GM20431 (cell line): ENCODE measurements at regions not wholly inside any gene's neighbourhood (a gene's known extent, or its start where the extent isn't known, plus 50 kb on each side); places are given as distances from the start of the nearest gene placed in this dataset.

Experiments used
- in situ Hi-C: fragments of 300-500 bp; cut with MseI, MboI; formaldehyde crosslinking; loops from one replicate; pipeline ENCODE4 v1.15.0; 2020; ENCODE audit warnings: low sequenced_read_pairs; ENCODE audit not compliant: unreplicated experiment

DNA sequence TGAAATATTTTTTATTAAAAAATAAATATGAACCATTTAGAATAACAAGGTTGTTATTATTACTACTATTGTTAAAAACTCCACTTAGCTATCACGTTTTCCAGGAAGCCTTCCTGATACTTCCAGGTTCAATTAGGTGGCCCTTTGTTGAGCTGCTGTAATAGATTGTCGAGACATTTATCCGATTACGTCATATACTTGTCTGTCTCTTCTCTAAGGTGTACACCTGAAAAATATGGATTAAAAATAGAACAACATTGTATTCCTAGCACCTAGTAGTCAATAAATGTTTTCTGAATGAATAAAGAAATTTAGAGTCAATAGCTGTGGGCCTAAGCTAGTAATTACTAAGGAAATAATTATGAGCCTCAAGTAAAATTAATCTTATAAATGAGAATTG lies 359.6 kb downstream of the RNF144B start:
- in situ Hi-C loops: no loop called here

DNA sequence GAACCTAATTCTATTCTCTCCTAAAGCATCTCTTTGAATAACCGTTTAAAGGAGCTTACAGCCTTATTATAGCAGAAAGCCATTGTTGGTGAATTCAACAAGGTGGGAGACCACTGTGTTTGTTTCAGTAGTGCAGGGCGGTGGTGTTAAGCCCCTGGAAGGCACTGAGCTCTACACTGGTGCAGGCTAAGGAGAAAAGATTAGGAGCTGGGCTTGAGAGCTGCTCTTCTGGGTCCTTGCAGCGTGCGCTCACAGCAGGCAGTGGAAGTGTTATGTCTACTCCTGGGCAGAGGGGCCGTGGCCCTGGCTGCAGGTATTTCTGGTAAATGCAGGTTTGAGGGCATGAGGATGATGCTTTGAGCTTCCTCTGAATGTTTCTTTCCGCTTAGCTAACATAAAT lies 361.2 kb downstream of the RNF144B start:
- in situ Hi-C loops: no loop called here

DNA sequence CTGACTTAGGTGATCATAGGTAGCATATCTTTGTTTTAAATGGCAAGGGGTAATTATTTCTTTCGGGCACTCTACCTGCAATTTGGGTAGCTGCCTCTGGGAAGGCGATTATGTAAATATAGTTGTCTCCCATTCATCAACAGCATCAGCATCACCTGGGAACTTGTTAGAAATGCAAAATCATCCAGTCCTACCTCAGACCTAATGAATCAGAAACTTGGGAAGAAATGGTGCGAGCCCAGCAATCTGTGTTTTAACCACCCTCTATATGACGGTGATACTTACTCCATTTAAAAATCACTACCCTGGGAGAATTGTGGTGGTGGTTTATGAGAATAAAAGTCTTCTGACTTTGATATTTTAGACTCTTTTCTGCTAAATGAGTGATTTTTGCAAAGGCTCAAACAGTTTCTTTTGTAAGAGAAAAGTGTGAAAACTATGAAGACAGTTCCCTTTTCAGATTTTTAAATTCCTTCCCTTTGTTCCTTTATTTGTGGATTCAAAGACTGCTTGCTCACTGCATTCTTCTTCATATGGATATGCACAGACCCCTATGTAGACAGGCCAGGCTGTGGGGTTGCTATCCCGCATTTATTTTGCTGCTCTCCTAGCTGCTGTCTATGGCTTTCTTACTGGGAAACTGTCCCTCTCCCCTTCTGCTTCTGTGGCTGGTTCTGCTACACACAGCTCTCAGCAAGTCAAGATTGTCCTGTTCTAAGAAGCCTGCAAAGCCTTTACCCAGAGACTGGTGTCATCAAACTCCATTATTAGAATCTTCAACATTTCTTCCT lies 365.3 kb downstream of the RNF144B start:
- in situ Hi-C loops: no loop called here

DNA sequence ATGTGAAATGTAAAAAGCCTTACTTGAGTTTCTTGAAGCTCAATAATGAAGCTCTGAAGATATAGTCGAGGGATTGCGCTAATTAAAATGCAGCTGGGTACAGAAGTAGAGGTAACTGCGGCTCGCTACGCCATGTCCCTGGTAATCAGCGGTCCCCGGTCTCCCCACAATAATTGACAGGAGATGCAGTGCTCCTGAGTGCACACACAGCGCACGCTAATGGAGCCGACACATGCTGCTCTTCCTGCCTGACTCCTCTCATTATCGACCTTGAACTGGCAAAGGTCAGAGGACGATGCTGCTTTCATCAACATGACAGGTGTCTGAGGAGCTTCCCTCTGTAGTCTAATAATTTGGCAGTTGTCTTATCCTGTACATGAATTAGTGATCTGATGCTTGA lies 365.9 kb downstream of the RNF144B start:
- in situ Hi-C loops: no loop called here

DNA sequence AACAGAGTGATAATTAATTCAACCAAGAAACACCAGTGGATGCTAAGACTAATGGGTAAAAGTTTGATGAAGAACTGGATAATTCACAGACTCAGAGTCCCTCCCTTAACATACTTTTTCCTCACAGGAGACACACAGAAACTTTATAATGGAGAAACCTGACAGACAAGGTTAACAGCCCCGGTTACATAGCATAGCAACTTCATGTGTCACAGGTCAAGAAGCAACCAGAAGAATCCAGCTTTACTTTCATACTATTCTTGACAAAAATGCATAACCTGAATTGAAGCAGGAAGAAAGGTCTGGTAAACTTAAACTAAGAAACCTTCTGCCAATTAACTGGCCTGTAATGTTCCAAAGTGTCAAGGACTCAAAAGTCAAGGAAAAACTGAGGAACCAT lies 375.9 kb downstream of the RNF144B start:
- in situ Hi-C loops: no loop called here

DNA sequence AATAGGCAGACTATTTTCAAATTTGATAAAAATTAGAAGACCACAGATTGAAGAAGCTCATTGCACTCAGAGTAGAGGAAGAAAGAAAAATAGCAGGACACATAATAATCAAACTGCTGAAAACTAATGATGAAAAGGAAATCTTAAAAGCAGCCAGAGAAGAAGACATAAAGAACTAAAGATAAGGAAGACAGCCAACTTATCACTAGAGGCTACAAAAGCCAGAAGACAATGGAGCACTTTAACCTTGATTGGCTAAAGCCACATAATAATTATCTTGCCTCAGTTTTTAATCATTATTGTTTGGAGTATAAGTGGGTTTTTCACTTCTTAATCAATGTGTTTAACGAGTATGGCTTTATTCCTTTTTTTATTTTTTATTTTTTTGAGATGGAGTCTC lies 397.6 kb downstream of the RNF144B start:
- in situ Hi-C loops: no loop called here

DNA sequence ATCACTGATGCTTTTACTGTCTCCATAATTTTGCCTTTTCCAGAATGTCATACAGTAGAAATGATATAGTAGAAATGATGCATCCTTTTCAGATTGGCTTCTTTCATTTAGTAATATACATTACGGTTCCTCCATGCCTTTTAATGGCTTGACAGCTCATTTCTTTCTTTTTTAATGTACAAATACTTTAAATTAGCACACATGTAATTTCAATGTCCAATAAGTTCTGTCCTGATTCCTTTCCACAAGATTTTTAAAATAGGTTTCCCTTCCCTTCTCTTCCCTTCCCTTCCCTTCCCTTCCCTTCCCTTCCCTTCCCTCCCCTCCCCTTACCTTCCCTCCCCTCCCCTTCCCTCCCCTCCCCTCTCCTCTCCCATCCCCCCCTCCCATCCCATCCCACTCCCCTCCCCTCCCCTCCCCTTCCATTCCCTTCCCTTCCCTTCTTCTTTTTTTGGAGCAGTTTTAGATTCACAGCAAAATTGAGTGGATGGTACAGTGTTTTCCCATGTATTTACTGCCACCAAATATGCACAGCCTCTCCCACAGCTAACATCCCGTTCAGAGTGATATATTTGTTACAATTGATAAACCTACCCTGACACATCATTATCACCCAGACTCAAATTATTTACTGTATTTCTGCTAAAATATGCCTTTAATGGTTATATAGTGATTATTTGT lies 398.8 kb downstream of the RNF144B start:
- in situ Hi-C loops: no loop called here

DNA sequence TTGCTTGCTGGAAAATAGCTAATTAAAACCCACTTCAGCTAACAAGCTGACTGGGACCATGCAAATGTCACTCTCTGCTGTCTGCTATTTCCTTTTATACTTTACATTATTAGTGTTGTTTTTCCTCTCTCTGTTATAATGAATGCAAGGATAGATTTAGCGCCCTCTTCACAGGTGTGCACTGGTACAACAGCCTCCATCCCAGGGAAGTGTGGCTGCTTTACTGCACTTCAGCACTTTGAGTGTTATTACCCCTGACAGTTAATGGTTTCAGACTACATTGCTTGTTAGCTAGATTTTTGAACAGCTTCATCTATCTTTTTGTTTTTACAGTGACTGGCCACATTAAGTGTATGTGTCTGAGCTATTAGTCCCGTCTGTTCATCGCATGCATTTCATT lies 405.7 kb downstream of the RNF144B start:
- in situ Hi-C loops: no loop called here

DNA sequence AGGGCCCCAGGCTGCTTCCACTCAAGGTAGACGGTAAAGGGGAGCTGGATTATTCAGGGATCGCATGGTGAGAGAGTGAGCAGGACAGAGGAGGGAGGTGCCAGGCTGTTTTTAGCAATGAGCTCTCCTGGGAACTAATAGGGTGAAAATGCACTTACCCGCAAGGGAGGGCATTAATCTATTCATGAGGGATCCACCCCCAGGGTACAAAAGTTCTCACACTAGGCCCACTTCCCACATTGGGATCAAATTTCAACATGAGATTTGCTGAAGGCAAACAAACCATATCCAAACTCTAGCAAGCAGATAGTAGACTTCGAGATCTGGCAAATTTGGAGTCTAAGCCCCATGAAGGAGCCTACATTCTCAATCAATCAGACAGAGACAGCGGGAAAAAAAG lies 408.6 kb downstream of the RNF144B start:
- in situ Hi-C loops: no loop called here

DNA sequence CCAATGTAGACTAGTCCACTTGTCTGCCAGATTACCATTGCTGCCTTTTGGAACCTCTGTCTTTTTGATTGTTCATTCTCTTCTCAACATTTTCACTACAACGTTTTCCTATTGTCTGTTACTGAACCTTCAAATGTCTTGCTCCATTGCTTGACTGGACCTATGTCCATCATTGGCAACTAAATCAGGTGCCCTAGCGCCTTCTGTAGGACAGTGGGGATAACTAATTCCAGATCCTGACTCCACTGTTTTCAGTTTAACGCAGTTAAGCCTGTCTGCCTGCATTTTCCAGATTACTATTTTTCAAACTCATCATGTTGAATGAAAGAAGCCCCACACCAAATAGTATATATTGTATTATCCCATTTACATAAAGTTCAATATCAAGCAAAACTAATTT lies 433.6 kb downstream of the RNF144B start:
- in situ Hi-C loops: no loop called here

DNA sequence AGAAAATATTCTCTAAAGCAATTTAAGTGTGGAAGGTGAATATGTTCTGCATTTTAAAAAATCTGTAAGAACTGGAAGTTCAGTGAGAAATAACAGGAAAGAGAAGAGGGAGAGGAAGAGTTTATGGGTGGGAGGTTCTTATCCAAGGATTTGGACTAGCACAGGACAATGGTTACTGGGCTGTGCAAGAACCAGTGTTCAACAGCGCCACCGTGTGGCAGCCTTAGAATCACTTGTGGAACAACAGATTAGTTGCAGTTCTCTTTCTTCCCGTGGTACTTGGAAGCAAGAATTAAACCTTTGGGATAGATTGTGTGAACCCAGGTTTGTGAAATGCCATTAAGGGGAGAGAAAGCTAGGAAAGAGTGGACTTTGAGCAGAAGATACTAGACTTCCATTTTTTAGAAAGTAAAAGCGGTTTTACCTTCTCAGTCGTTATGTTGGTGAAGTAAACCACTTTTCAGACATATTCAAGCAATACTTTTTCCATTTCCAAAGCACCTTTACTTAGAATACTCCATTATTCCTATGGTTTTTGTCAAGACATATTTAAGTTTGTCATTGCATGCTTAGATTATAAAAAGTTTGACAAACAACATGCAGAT lies 436.7 kb downstream of the RNF144B start:
- in situ Hi-C loops: no loop called here

DNA sequence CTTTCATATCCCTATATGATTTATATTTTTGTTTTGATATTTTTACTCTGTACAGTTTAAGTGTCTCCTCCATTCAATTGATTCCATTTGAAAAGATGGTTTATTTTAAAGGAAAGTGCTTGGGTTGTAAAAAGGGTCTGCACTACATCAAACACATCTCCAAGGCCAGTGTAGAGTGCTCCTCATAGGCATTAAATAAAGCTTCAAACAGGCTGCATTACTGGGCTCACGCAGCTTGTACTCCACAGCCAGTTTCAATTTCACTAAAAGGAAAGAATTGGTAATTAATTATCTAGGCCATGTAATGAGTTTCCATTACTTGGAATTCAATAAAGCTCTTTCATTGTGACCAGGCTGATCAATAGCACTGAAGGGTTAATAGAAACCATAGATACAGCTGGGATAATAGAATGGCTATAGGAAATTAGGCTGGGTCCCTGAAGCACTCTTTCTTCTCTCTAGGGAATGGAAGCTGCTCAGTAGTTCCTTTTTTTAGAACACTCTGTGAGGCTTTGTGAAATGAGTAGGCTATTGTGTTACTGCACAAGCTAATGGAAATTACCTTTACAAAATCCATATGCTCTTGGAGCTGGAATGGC lies 442.2 kb downstream of the RNF144B start:
- in situ Hi-C loops: no loop called here

DNA sequence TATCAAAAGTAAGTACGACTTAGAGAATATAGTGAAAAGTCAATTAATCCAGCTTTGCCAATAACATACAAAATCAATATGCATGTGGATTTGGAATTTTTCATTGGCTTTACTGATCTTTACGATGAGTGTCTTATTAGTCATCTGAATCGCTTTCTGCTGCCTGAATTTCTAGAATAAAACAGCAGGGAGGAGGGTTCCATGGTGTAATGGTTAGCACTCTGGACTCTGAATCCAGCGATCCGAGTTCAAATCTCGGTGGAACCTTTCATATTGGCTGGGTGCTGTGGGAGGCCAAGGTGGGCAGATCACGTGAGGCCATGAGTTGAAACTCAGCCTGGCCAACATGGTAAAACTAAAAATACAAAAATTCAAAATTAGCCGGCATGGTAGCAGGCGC lies 448.8 kb downstream of the RNF144B start:
- in situ Hi-C loops: no loop called here

DNA sequence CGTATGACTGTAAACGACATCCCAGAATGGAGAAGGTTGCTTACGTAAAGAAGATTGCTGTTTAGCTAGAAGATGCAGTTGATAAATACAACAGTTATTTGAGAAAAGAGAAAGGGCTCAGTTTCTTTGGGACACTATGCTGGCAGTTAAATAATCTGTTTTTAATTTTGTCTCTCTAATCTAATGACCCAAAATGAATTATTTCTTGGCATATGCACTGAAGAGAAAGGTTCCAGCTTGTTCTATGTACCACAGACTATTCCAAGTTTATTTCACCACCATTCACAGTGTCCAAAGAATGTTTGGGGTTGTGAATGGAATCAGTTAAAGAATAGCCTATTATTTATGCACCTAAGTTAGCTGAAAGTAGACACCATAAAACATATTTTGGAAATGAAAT lies 449.9 kb downstream of the RNF144B start:
- in situ Hi-C loops: no loop called here

DNA sequence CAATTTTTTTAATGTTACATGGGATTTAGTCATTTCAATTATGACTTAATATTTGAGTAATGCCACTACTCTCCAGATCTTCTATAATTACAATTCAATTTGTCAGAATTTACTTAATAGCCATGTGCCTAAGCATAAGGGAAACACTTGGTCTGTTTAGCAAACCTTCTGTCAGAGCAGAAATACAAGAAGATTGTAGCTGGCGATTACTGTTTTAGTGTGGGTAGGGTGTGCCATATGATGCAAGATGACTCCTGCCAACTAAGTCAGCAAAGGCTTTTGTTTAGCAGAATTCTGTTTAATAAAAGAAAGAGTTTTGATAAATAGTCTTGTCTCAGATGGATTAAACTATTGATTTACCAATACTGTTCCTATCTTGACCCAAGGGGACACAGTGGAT lies 455.4 kb downstream of the RNF144B start:
- in situ Hi-C loops: no loop called here

DNA sequence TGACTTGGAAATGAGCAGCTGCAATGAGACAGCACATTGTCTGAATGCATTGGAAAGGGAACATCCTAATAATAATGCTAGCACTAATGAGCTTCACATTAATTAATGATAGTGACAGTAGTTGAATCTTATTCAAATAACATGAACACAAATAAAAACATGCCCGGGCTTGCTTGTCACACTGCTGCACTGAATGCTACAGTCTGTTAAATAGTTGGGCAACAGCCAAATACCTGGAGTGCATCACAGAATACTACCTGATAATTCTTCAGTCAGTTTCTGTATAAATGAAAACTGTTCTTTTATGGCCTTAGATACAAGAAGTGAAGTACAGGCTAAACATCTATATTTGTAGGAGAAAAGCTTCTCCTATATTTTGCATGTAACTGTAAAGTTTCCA lies 458.7 kb downstream of the RNF144B start:
- in situ Hi-C loops: no loop called here

DNA sequence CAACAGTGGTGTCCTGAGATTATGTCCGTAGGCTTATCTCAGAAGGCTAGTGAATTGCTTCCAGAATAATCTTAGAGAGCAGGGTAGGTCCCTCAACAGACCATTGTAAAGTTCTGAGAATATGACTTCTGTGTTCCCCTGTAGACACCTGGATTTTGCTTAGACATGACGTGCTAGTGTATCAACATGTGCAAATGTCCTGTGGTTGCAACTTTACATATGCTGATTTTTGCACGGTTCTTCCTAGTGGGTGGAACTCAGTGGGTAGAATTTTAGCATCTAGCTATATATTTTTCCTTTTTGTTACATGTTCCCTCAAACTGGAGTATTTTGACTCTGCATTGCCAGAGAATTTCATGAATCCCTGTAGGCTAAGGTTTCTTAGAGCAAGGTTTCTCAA lies 459.2 kb downstream of the RNF144B start:
- in situ Hi-C loops: no loop called here

DNA sequence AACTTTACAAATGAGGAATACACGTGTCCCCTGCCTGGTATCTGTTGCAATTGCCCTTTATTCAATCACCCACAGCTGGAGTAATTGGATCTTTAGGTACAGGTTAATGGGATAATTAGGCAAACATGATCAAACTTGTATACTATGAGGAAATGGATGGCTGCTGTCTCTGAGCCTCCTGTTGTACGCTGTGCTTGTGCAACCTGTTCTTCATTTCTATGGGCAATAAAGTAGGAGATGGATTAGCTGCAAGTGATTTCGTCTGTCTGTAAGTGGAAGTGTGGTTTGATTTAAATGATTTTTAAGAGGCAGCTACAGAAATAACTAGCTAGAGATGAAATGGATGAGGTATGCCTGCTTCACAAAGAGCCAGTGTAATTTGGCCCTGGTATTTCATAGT lies 474.1 kb downstream of the RNF144B start:
- in situ Hi-C loops: no loop called here

DNA sequence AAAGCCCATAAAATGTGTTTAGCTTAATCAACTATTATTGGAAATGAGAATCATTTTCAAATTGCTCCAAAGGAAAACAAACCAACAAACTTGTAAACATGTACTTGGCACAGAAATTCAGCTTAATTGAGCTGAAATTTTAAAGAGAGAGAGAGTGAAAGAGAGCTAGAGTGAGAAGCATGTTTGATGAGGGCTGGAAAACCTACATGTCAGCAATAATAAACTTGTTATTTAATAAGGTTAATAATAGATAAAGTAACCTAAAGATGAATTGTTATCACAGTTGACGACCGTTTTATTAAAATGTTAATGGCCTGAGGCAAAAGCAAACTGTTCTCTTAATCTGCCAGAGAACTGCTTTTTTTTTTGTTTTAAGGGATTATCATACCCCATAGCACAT lies 496.1 kb downstream of the RNF144B start:
- in situ Hi-C loops: no loop called here

DNA sequence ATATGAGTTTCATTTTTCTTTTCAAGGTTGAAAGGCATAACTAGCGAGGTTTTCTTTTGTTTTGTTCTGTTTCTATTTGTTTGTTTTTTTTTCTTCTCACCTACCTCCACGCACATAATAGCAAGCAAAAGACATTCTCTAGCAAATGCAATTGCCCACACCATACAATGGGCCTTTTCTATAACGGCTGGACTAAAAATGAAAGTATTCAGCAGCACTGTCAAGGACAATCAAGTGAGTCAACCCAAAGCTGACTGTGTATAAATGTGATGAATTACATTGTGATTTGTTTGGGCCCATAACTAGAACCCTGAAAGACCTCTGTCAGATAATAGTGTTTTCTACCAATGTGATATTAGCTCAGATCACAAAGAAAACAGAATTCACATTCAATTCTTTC lies 496.7 kb downstream of the RNF144B start:
- in situ Hi-C loops: no loop called here
